ENCODE measurements at regions not wholly inside any gene's neighbourhood (a gene's known extent, or its start where the extent isn't known, plus 50 kb on each side); places are given as distances from the start of the nearest gene placed in this dataset.

DNA sequence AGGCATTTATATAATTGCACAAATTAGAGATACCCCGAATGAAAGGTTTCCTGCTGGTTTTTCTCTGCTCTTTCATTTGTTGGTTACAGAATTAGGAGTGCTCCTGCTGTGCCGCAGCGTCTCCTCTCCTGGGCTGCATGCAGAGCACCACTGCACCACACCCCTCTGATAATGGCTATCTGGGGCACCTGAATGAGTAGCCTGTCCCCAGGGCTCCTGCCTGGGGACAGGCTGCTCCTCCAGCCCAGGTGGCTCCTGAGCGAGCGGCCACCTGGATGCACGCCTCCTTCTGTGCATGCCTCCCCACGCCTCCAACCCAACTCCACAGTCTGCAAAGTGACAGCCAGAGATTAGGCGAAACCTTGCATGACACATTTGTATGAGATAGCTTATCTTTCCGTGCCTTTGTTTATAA, 242.6 kb upstream of the FZD8 start:
- H2AFZ ChIP-seq (ENCODE audit: low read length), result no peak overlapping the region
- DNase-seq (ENCODE audit: insufficient read length, low spot score, missing footprints), result no peak
- TF ChIP-seq, protein P1, sequence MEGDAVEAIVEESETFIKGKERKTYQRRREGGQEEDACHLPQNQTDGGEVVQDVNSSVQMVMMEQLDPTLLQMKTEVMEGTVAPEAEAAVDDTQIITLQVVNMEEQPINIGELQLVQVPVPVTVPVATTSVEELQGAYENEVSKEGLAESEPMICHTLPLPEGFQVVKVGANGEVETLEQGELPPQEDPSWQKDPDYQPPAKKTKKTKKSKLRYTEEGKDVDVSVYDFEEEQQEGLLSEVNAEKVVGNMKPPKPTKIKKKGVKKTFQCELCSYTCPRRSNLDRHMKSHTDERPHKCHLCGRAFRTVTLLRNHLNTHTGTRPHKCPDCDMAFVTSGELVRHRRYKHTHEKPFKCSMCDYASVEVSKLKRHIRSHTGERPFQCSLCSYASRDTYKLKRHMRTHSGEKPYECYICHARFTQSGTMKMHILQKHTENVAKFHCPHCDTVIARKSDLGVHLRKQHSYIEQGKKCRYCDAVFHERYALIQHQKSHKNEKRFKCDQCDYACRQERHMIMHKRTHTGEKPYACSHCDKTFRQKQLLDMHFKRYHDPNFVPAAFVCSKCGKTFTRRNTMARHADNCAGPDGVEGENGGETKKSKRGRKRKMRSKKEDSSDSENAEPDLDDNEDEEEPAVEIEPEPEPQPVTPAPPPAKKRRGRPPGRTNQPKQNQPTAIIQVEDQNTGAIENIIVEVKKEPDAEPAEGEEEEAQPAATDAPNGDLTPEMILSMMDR (IDR thresholded peaks at IDR 0.05; ENCODE audit: extremely low read depth, low read depth, low read length), result no peak
- H3K4me1 ChIP-seq (ENCODE audit: insufficient read depth, low read length), result no peaks in the 10 kb centered on the region
- H3K4me3 ChIP-seq (ENCODE audit: insufficient read depth, low read length), result no peak overlapping the region
- no peaks in the 10 kb centered on the region for H3K27me3 ChIP-seq (ENCODE audit: insufficient read depth, low read length)
- no peaks in the 10 kb centered on the region for H3K79me2 ChIP-seq (ENCODE audit: insufficient read depth, low read length)
- no peak overlapping the region for H3K4me2 ChIP-seq (ENCODE audit: insufficient read depth, low read length)
- H3K36me3 ChIP-seq (ENCODE audit: insufficient read depth, low read length), result no peaks in the 10 kb centered on the region
- H3K27ac ChIP-seq (ENCODE audit: low read depth, low read length), result no peak overlapping the region
- no peaks in the 10 kb centered on the region for H4K20me1 ChIP-seq (ENCODE audit: insufficient read depth, low read length)
- H3K9me3 ChIP-seq (ENCODE audit: low read depth, low read length), result no peaks in the 10 kb centered on the region

DNA sequence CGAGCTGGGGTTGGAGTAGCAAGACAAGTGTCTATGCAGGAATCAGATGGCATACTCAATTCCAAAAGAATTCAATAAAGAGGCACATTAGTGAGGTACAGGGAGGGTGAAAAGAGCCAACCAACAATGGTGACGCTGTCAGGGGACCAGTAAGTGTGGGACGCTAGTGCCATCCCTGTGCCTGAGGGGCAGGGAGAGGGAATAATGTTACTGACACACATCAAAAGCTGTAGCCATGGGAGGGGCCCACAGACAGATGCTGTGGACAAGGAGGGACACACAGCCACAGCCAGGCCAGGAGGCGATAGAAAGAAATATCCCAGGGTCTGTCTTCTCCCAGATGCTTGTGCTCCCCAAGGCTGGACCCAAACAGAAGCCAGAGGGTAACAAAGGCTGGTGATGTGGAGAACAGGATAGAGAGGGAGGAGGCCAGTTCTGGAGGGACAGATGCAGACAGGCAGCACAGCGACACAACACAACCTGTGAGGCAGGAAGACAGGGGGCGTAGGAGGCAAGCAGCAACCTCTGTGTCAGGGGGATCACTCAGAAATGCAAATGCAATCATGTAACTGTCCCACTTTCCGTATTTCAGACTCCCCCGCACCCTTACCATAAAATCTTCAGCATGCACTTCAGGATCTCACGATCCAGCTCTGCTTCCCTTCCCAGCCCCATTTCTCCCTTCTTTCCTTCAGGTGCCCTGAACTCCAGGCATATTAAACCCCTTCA, 240.5 kb upstream of the FZD8 start:
- H3K4me1 ChIP-seq (ENCODE audit: insufficient read depth, low read length), result no peaks in the 10 kb centered on the region
- H3K9me3 ChIP-seq (ENCODE audit: low read depth, low read length), result no peaks in the 10 kb centered on the region
- no peak overlapping the region for H2AFZ ChIP-seq (ENCODE audit: low read length)
- H3K79me2 ChIP-seq (ENCODE audit: insufficient read depth, low read length), result no peaks in the 10 kb centered on the region
- TF ChIP-seq, protein P1 (IDR thresholded peaks at IDR 0.05; ENCODE audit: extremely low read depth, low read depth, low read length), result no peak
- H3K36me3 ChIP-seq (ENCODE audit: insufficient read depth, low read length), result no peaks in the 10 kb centered on the region
- no peak overlapping the region for H3K27ac ChIP-seq (ENCODE audit: low read depth, low read length)
- H3K4me2 ChIP-seq (ENCODE audit: insufficient read depth, low read length), result no peak overlapping the region
- H3K4me3 ChIP-seq (ENCODE audit: insufficient read depth, low read length), result no peak overlapping the region
- H4K20me1 ChIP-seq (ENCODE audit: insufficient read depth, low read length), result no peaks in the 10 kb centered on the region
- H3K27me3 ChIP-seq (ENCODE audit: insufficient read depth, low read length), result no peaks in the 10 kb centered on the region
- no peak for DNase-seq (ENCODE audit: insufficient read length, low spot score, missing footprints)

DNA sequence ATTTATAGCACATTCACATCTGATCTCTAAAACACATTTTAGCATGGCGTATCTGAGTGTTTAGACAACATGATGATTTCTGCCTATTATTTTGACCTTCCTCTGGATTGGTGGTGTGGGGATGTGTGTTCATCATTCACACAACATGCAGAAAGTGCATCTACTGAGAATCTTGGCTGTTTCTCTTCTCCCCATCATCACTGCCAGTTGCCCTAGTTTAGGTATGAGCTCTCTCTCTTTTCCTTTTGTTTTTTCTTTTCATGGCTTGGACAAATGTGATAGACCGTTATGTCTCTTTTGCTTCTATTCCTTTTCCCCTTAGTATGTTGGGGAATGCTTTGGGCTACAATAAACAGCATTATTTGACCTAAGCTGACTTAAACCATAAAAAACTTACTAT, 239.2 kb upstream of the FZD8 start:
- Histone ChIP-seq H2AFZ (ENCODE audit: low read length) (no peak overlapping the region), H3K4me1 (ENCODE audit: insufficient read depth, low read length) (no peaks in the 10 kb centered on the region), H3K79me2 (ENCODE audit: insufficient read depth, low read length) (no peaks in the 10 kb centered on the region), H3K4me2 (ENCODE audit: insufficient read depth, low read length) (no peak overlapping the region), H4K20me1 (ENCODE audit: insufficient read depth, low read length) (no peaks in the 10 kb centered on the region), H3K36me3 (ENCODE audit: insufficient read depth, low read length) (no peaks in the 10 kb centered on the region), H3K27ac (ENCODE audit: low read depth, low read length) (no peak overlapping the region), H3K27me3 (ENCODE audit: insufficient read depth, low read length) (no peaks in the 10 kb centered on the region), H3K9me3 (ENCODE audit: low read depth, low read length) (no peaks in the 10 kb centered on the region), H3K4me3 (ENCODE audit: insufficient read depth, low read length) (no peak overlapping the region)
- TF ChIP-seq, protein P1 (IDR thresholded peaks at IDR 0.05; ENCODE audit: extremely low read depth, low read depth, low read length), result no peak
- no peak for DNase-seq (ENCODE audit: insufficient read length, low spot score, missing footprints)

DNA sequence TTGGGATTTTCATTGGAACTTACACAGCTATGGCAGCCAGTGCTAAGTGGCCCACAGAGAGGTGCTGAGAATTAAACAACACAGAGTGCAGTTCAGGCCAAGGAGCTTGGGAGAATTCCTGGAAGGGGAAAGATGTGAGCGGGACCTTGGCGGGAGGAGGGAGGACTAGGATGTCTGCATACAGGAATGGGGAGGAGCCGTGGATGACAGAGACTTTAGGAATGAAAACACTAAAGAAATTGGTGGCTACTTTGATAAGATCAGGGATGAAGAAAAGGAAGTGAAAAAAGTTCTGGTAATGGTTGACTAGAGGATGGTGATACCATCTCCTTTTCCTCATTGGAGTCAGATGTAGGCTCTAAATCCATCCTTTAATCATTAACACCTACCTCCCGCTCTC, 234.2 kb upstream of the FZD8 start:
- Histone ChIP-seq H3K4me1 (ENCODE audit: insufficient read depth, low read length) (peaks cover 11% of the 10 kb centered on the region), H3K27ac (ENCODE audit: low read depth, low read length) (no peak overlapping the region), H3K4me2 (ENCODE audit: insufficient read depth, low read length) (no peak overlapping the region), H2AFZ (ENCODE audit: low read length) (no peak overlapping the region), H4K20me1 (ENCODE audit: insufficient read depth, low read length) (no peaks in the 10 kb centered on the region), H3K36me3 (ENCODE audit: insufficient read depth, low read length) (no peaks in the 10 kb centered on the region), H3K9me3 (ENCODE audit: low read depth, low read length) (no peaks in the 10 kb centered on the region), H3K79me2 (ENCODE audit: insufficient read depth, low read length) (no peaks in the 10 kb centered on the region), H3K4me3 (ENCODE audit: insufficient read depth, low read length) (no peak overlapping the region), H3K27me3 (ENCODE audit: insufficient read depth, low read length) (no peaks in the 10 kb centered on the region)
- no peak for DNase-seq (ENCODE audit: insufficient read length, low spot score, missing footprints)
- TF ChIP-seq, protein P1 (IDR thresholded peaks at IDR 0.05; ENCODE audit: extremely low read depth, low read depth, low read length), result no peak

All from osteoblast (primary cell).